ENCODE measurements at regions not wholly inside any gene's neighbourhood (a gene's known extent, or its start where the extent isn't known, plus 50 kb on each side); places are given as distances from the start of the nearest gene placed in this dataset.

DNA sequence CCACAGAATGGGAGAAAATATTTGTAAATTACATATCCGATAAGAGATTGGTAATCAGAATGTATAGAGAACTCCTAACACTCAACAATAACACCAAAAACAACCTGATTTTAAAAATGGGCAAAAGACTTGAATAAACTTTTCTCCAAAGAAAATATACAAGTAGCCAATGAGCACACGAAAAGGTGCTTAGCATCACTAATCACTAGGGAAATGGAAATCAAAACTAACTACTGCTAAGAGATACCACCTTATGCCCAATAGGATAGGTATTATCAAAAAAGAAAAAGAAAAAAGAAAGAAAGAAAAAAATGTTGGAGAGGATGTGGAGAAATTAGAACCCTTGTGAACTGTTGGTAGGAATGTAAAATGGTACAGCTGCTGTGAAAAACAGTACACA is 212.1 kb downstream of the TLR4 start:
- TF ChIP-seq, protein P1, sequence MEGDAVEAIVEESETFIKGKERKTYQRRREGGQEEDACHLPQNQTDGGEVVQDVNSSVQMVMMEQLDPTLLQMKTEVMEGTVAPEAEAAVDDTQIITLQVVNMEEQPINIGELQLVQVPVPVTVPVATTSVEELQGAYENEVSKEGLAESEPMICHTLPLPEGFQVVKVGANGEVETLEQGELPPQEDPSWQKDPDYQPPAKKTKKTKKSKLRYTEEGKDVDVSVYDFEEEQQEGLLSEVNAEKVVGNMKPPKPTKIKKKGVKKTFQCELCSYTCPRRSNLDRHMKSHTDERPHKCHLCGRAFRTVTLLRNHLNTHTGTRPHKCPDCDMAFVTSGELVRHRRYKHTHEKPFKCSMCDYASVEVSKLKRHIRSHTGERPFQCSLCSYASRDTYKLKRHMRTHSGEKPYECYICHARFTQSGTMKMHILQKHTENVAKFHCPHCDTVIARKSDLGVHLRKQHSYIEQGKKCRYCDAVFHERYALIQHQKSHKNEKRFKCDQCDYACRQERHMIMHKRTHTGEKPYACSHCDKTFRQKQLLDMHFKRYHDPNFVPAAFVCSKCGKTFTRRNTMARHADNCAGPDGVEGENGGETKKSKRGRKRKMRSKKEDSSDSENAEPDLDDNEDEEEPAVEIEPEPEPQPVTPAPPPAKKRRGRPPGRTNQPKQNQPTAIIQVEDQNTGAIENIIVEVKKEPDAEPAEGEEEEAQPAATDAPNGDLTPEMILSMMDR (IDR thresholded peaks at IDR 0.05) = no peak
- TF ChIP-seq POLR2A (IDR thresholded peaks at IDR 0.05) = no peak
- no peak for TF ChIP-seq EP300 (IDR thresholded peaks at IDR 0.05)
- TF ChIP-seq POLR2AphosphoS5 (IDR thresholded peaks at IDR 0.05) = no peak
